Ascending aorta (tissue), 2 donors: ENCODE measurements at regions not wholly inside any gene's neighbourhood (a gene's known extent, or its start where the extent isn't known, plus 50 kb on each side); places are given as distances from the start of the nearest gene placed in this dataset.

Experiments used
- DNase-seq, 2 donors: peaks; one replicate each; pipeline ENCODE4 v3.0.0-alpha.2; 2019; ENCODE audit warnings: low spot score in 2 of 2
- H3K27ac ChIP-seq, 2 donors: fragments of 200-600 bp; sonication (generic); one replicate each; pipeline ENCODE4 v1.5.1; 2016 to 2017; ENCODE audit warnings: mild to moderate bottlenecking in 1 of 2
- H3K27me3 ChIP-seq: fragments of 200-600 bp; sonication (generic); one replicate; pipeline ENCODE4 v1.5.1; 2017
- H3K36me3 ChIP-seq, 2 donors: fragments of 200-600 bp; sonication (generic); one replicate each; pipeline ENCODE4 v1.5.1; 2016
- H3K4me1 ChIP-seq, 2 donors: fragments of 200-600 bp; sonication (generic); one replicate each; pipeline ENCODE4 v1.5.1; 2016 to 2017; ENCODE audit warnings: mild to moderate bottlenecking in 1 of 2
- H3K4me3 ChIP-seq, 2 donors: fragments of 200-600 bp; sonication (generic); one replicate each; pipeline ENCODE4 v1.5.1; 2016 to 2017; ENCODE audit warnings: mild to moderate bottlenecking in 1 of 2
- H3K9me3 ChIP-seq, 2 donors: fragments of 200-600 bp; sonication (generic); one replicate each; pipeline ENCODE4 v1.5.1; 2016
- intact Hi-C: fragments of 100-400 bp; cut with DNase I; formaldehyde crosslinking; loops from one replicate; pipeline ENCODE4 v1.15.1; 2023
- TF ChIP-seq, protein P1 (sequence below), 3 experiments: fragments of 200-600 bp in 2 of 3; fragments of 450-650 bp in 1 of 3; sonication (generic) in 2 of 3; IDR thresholded peaks; one replicate each; pipeline ENCODE4 v1.5.1; 2016 to 2019; ENCODE audit warnings: antibody characterized with exemption in 3 of 3, mild to moderate bottlenecking in 1 of 3, moderate library complexity in 1 of 3

DNA sequence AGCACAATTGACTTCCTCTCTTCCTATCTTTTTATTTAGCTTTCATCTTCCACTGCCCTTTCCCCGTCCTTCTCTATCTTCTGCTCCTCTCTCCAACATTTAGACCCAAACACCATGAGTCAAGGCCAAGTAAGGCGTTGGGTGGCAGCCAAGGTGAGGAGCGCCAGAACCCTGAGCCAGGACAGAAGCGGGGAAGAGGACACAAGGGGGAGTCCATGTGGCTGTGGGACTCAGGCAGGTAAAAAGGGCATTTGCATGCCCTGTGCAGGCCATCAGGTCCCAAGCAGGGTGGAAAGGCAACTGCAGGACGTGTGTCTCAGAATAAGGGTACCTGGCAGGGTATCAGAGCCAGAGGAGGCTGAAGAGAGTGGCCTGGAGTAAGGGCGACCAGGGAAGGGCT lies 192.4 kb upstream of the PFKP start:
- Histone ChIP-seq H3K36me3 (no peaks in the 10 kb centered on the region), H3K4me3 (no peak overlapping the region), H3K9me3 (no peaks in the 10 kb centered on the region), H3K27me3 (no peaks in the 10 kb centered on the region), H3K4me1 (no peaks in the 10 kb centered on the region), H3K27ac (no peak overlapping the region)
- no peak for DNase-seq
- TF ChIP-seq, protein P1, sequence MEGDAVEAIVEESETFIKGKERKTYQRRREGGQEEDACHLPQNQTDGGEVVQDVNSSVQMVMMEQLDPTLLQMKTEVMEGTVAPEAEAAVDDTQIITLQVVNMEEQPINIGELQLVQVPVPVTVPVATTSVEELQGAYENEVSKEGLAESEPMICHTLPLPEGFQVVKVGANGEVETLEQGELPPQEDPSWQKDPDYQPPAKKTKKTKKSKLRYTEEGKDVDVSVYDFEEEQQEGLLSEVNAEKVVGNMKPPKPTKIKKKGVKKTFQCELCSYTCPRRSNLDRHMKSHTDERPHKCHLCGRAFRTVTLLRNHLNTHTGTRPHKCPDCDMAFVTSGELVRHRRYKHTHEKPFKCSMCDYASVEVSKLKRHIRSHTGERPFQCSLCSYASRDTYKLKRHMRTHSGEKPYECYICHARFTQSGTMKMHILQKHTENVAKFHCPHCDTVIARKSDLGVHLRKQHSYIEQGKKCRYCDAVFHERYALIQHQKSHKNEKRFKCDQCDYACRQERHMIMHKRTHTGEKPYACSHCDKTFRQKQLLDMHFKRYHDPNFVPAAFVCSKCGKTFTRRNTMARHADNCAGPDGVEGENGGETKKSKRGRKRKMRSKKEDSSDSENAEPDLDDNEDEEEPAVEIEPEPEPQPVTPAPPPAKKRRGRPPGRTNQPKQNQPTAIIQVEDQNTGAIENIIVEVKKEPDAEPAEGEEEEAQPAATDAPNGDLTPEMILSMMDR (IDR thresholded peaks at IDR 0.05) = no peak
- intact Hi-C loops = no loop called here

DNA sequence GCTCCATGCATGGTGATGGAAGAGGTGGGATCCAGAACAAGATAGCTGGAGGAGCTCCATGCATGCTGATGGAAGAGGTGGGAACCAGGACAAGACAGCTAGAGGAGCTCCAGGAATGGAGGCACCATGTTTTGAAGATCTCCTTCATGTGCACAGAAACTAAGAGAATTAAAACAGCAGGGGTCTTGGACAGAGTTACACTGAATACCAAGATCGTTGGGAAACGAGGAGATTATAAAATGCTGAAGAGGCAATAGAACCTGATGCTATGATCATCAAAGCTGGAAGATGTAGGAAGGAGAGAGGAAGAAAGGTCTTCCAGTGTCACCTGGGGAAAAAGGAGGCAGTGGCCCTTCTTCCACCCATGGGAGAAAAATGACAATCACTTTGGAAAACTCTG lies 193.6 kb upstream of the PFKP start:
- Histone ChIP-seq H3K27ac (no peak overlapping the region), H3K36me3 (no peaks in the 10 kb centered on the region), H3K4me3 (no peak overlapping the region), H3K27me3 (no peaks in the 10 kb centered on the region), H3K4me1 (no peaks in the 10 kb centered on the region), H3K9me3 (no peaks in the 10 kb centered on the region)
- intact Hi-C loops = no loop called here
- TF ChIP-seq, protein P1 (IDR thresholded peaks at IDR 0.05) = no peak
- DNase-seq = no peak

DNA sequence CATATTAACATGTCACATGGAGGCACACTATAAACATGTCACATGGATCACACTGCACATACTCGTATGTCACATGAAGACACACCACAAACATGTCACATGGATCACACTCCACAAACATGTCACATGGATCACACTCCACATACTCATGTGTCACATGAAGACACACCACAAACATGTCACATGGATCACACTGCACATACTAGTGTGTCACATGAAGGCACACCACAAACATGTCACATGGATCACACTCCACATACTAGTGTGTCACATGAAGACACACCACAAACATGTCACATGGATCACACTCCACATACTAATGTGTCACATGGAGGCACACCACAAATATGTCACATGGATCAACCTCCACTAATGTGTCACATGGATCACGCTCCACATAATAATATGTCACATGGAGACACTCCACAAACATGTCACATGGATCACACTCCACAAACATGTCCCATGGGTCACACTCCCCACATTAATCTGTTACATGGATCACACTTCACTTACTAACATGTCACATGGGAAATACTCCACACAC lies 195.6 kb upstream of the PFKP start:
- H3K27ac ChIP-seq = no peak overlapping the region
- intact Hi-C loops = no loop called here
- H3K27me3 ChIP-seq = no peaks in the 10 kb centered on the region
- no peak for DNase-seq
- no peak overlapping the region for H3K4me3 ChIP-seq
- no peaks in the 10 kb centered on the region for H3K4me1 ChIP-seq
- H3K36me3 ChIP-seq = no peaks in the 10 kb centered on the region
- TF ChIP-seq, protein P1 (IDR thresholded peaks at IDR 0.05) = no peak
- H3K9me3 ChIP-seq = no peaks in the 10 kb centered on the region

DNA sequence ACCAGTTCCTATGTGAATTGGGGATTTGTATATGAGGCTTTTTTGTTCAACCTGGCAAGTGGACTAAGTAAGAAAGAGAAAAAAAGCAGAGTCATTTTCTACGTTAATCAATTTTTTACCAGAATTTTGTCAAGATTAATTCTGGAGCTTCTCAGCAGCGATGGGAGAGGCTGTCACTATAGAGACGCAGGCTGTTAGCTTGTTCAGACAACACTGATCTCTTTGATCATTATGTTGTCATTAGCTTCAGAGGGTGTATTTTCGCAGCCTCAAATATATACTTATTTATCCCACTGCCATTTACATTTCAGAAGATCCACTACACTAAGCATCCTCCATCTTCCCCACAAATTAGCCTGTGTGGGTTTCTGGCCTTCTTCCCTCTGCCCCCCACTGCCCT lies 196.7 kb upstream of the PFKP start:
- TF ChIP-seq, protein P1 (IDR thresholded peaks at IDR 0.05) = no peak

DNA sequence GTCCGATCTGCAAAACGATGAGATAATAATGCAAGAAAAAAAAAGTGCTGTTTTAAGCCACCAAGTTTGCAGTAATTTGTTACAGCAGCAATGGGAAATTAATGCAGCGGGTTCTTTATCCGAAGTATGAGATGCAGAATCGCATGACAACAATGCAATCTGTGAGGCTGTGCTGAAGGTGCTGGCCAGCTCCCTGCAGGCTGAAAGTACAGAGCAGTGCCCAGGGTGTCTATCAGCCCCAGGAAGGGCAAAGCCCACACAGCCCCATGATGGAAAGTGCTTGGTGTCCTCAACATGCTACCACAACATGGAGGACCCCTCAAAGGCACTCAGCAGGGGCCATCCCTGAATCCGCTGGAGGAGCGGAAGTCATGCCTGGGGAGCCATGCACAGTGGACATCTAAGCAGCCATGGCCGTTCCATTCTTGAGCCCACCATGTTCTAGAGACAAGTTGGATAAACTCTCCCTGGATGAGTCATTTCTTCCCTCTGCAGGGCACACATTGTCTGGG lies 199.5 kb upstream of the PFKP start:
- H3K4me1 ChIP-seq = no peaks in the 10 kb centered on the region
- no peak for DNase-seq
- H3K27ac ChIP-seq = no peak overlapping the region
- intact Hi-C loops = no loop called here
- H3K36me3 ChIP-seq = no peaks in the 10 kb centered on the region
- H3K27me3 ChIP-seq = no peaks in the 10 kb centered on the region
- TF ChIP-seq, protein P1 (IDR thresholded peaks at IDR 0.05) = no peak
- H3K4me3 ChIP-seq = no peak overlapping the region
- H3K9me3 ChIP-seq = no peaks in the 10 kb centered on the region

More for the DNA sequence above, 196.7 kb upstream of the PFKP start:
- no peak overlapping the region for H3K27ac ChIP-seq
- no peak for DNase-seq
- no peaks in the 10 kb centered on the region for H3K36me3 ChIP-seq
- no peaks in the 10 kb centered on the region for H3K4me1 ChIP-seq
- H3K4me3 ChIP-seq = no peak overlapping the region
- no peaks in the 10 kb centered on the region for H3K27me3 ChIP-seq
- intact Hi-C loops = no loop called here
- H3K9me3 ChIP-seq = no peaks in the 10 kb centered on the region

DNA sequence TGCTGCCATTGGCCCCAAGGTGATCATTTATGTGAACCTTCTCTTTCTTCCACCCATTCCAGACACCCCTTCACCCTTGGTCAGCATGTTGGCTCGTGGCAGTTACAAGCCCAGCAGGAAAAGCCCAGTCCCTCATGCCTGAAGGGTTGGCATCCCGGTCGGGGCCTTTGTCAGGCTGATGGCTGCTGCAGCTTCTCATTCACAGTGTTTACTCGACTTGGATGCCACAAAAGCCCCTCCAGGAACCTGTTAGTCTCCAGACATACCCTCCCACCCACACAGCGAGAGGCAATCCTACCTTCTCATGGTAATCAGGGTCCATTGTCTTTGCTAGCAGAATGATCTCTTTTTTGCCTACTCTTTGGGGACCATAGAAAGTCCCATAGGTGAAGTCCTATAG lies 200.8 kb upstream of the PFKP start:
- Histone ChIP-seq H3K4me3 (no peak overlapping the region), H3K27ac (no peak overlapping the region), H3K36me3 (no peaks in the 10 kb centered on the region), H3K4me1 (no peaks in the 10 kb centered on the region), H3K27me3 (no peaks in the 10 kb centered on the region), H3K9me3 (no peaks in the 10 kb centered on the region)
- TF ChIP-seq, protein P1 (IDR thresholded peaks at IDR 0.05) = no peak
- intact Hi-C loops = no loop called here
- no peak for DNase-seq
